ENCODE measurements at regions not wholly inside any gene's neighbourhood (a gene's known extent, or its start where the extent isn't known, plus 50 kb on each side); places are given as distances from the start of the nearest gene placed in this dataset.

- TF ChIP-seq, protein P1, sequence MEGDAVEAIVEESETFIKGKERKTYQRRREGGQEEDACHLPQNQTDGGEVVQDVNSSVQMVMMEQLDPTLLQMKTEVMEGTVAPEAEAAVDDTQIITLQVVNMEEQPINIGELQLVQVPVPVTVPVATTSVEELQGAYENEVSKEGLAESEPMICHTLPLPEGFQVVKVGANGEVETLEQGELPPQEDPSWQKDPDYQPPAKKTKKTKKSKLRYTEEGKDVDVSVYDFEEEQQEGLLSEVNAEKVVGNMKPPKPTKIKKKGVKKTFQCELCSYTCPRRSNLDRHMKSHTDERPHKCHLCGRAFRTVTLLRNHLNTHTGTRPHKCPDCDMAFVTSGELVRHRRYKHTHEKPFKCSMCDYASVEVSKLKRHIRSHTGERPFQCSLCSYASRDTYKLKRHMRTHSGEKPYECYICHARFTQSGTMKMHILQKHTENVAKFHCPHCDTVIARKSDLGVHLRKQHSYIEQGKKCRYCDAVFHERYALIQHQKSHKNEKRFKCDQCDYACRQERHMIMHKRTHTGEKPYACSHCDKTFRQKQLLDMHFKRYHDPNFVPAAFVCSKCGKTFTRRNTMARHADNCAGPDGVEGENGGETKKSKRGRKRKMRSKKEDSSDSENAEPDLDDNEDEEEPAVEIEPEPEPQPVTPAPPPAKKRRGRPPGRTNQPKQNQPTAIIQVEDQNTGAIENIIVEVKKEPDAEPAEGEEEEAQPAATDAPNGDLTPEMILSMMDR (IDR thresholded peaks at IDR 0.05): no peak
- intact Hi-C loops (cut with DNase I): no loop called here
- Histone ChIP-seq H3K9ac (ENCODE audit: low read depth in 2 of 2, low read length in 2 of 2) (no peak overlapping the region), H3K9me3 (no peaks in the 10 kb centered on the region), H3K27ac (no peak overlapping the region), H3K4me3 (no peak overlapping the region), H3K4me1 (no peaks in the 10 kb centered on the region), H3K27me3 (no peaks in the 10 kb centered on the region), H3K36me3 (no peaks in the 10 kb centered on the region)
- DNase-seq: no peak
Observed at GRCh38 chr19:30178721-30179402, 193.3 kb upstream of the ZNF536 start.

- intact Hi-C loops (cut with DNase I): no loop called here
- Histone ChIP-seq H3K36me3 (no peaks in the 10 kb centered on the region), H3K4me1 (no peaks in the 10 kb centered on the region), H3K27ac (no peak overlapping the region), H3K27me3 (no peaks in the 10 kb centered on the region), H3K9ac (ENCODE audit: low read depth in 2 of 2, low read length in 2 of 2) (no peak overlapping the region), H3K4me3 (no peak overlapping the region), H3K9me3 (no peaks in the 10 kb centered on the region)
- DNase-seq: no peak
- TF ChIP-seq, protein P1 (IDR thresholded peaks at IDR 0.05): no peak
Observed at GRCh38 chr19:30180691-30181090, 191.5 kb upstream of the ZNF536 start.

DNA sequence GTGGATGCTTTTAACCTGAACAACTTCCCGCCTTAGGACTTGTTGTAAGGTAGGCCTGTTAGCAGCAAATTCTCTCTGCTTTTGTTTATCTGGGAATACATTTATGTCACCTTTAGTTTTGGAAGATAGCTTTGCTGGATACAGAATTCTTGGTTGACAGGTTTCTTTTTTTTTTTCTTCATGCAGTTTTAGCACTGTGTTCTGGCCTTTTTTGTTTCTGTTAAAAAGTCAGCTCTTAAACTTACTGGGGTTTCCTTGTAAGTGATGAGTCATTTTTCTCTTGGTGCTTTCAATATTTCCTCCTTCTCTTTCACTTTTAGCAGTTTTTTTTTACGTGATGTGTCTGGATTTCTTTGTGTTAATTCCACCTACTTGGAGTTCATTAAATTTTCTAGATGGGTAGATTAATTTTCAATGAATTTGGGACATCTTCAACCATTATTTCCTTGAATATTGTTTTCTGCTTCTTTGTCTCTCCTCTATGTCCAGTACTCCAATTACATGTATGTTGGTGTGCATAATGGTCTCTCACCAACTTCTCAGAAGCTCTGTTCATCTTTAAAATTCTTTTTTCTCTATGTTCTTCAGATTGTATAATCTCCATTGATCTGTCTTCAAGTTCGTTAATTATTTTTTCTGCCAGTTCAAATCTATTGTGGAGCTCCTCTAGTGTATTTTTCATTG is 188.2 kb upstream of the ZNF536 start:
- TF ChIP-seq, protein P1 (IDR thresholded peaks at IDR 0.05): no peak

GRCh38 chr19:30202060-30202600 is 170.1 kb upstream of the ZNF536 start:
- Histone ChIP-seq H3K27ac (no peak overlapping the region), H3K4me1 (no peaks in the 10 kb centered on the region), H3K27me3 (no peaks in the 10 kb centered on the region), H3K4me3 (no peak overlapping the region), H3K36me3 (no peaks in the 10 kb centered on the region), H3K9ac (ENCODE audit: low read depth in 2 of 2, low read length in 2 of 2) (no peak overlapping the region), H3K9me3 (no peaks in the 10 kb centered on the region)
- DNase-seq: no peak
- intact Hi-C loops (cut with DNase I): no loop called here
- TF ChIP-seq, protein P1 (IDR thresholded peaks at IDR 0.05): no peak

More for the DNA sequence above, 188.2 kb upstream of the ZNF536 start:
- no peaks in the 10 kb centered on the region for H3K9me3 ChIP-seq
- intact Hi-C loops (cut with DNase I): no loop called here
- no peak overlapping the region for H3K9ac ChIP-seq (ENCODE audit: low read depth in 2 of 2, low read length in 2 of 2)
- no peak for DNase-seq
- no peaks in the 10 kb centered on the region for H3K4me1 ChIP-seq
- no peaks in the 10 kb centered on the region for H3K36me3 ChIP-seq
- H3K27ac ChIP-seq: no peak overlapping the region
- no peaks in the 10 kb centered on the region for H3K27me3 ChIP-seq
- no peak overlapping the region for H3K4me3 ChIP-seq

DNA sequence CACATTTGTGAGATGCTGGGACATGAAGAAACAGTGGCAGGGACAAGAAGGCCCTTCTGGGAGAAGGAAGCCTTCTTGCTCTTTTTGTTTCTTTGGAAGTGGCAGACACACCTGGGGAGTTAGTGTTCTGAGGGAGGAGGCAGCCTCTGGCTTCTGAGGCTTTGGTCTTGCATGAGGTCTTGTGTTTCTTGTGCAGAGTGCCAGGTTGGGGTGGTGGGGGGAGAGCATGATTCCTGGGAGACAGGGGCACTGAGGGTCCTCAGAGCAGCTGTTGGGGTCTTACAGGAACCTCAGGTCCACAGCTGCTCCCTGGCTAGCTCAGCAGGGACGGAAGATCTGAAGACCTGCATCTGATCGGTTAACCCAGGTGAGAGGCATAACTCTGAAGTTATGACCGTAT is 167.5 kb upstream of the ZNF536 start:
- Histone ChIP-seq H3K27me3 (no peaks in the 10 kb centered on the region), H3K27ac (no peak overlapping the region), H3K36me3 (no peaks in the 10 kb centered on the region), H3K4me1 (no peaks in the 10 kb centered on the region), H3K9ac (ENCODE audit: low read depth in 2 of 2, low read length in 2 of 2) (no peak overlapping the region), H3K4me3 (no peak overlapping the region), H3K9me3 (no peaks in the 10 kb centered on the region)
- intact Hi-C loops (cut with DNase I): no loop called here
- no peak for DNase-seq
- TF ChIP-seq, protein P1 (IDR thresholded peaks at IDR 0.05): no peak
